Gastrocnemius medialis (tissue), 4 donors: ENCODE measurements at regions not wholly inside any gene's neighbourhood (a gene's known extent, or its start where the extent isn't known, plus 50 kb on each side); places are given as distances from the start of the nearest gene placed in this dataset.

Experiments
- ATAC-seq, 2 donors: fragments of 150-250 bp; one replicate each; pipeline ENCODE4 v1.9.1; 2016
- DNase-seq, 2 donors: peaks; one replicate each; pipeline ENCODE4 v3.0.0-alpha.2; 2019
- H3K27ac ChIP-seq, 4 donors: fragments of 200-600 bp; sonication (generic); 1 replicate in 1 of 4; 2 replicates in 3 of 4; pipeline ENCODE4 v1.5.1; 2016 to 2018; ENCODE audit warnings: mild to moderate bottlenecking in 2 of 4, moderate library complexity in 1 of 4
- H3K27me3 ChIP-seq, 3 donors: fragments of 200-600 bp; sonication (generic) in 2 of 3; 1 replicate in 1 of 3; 2 replicates in 2 of 3; pipeline versions ENCODE4 v1.5.1 to v1.6.0; 2016 to 2019; ENCODE audit warnings: mild to moderate bottlenecking in 1 of 3, moderate library complexity in 1 of 3
- H3K36me3 ChIP-seq, 2 donors: fragments of 200-600 bp; sonication (generic) in 1 of 2; one replicate each; pipeline ENCODE4 v1.5.1; 2017 to 2018
- H3K4me1 ChIP-seq, 2 donors: fragments of 200-600 bp; sonication (generic) in 1 of 2; one replicate each; pipeline ENCODE4 v1.5.1; 2016 to 2017; ENCODE audit warnings: mild to moderate bottlenecking in 2 of 2
- H3K4me3 ChIP-seq, 4 donors: fragments of 200-600 bp; sonication (generic) in 3 of 4; 1 replicate in 1 of 4; 2 replicates in 3 of 4; pipeline ENCODE4 v1.5.1; 2016 to 2019; ENCODE audit warnings: mild to moderate bottlenecking in 2 of 4
- H3K9me3 ChIP-seq, 3 donors: fragments of 200-600 bp; sonication (generic) in 2 of 3; 1 replicate in 1 of 3; 2 replicates in 2 of 3; pipeline ENCODE4 v1.5.1; 2016 to 2019
- POLR2A ChIP-seq, 2 donors: fragments of 450-650 bp; IDR thresholded peaks; one replicate each; pipeline ENCODE4 v1.6.1; 2017; ENCODE audit warnings: antibody characterized with exemption in 2 of 2, mild to moderate bottlenecking in 2 of 2, moderate library complexity in 2 of 2
- in situ Hi-C, 4 donors: fragments of 200-750 bp; cut with MboI; loops; one replicate each; pipeline versions ENCODE4 v1.15.0 to v1.8.0; 2017; ENCODE audit warnings: low sequenced_read_pairs in 4 of 4
- intact Hi-C: fragments of 100-400 bp; cut with DNase I; formaldehyde crosslinking; loops from one replicate; pipeline ENCODE4 v1.15.1; 2023; ENCODE audit warnings: low total_unique reads
- TF ChIP-seq, protein P1 (sequence below), 5 experiments: fragments of 450-650 bp in 3 of 5; fragments of 200-600 bp in 2 of 5; sonication (generic) in 2 of 5; IDR thresholded peaks in 4 of 5; conservative IDR thresholded peaks in 1 of 5; 1 replicate in 4 of 5; 2 replicates in 1 of 5; pipeline ENCODE4 v1.5.1; 2016 to 2019; ENCODE audit warnings: antibody characterized with exemption in 5 of 5, mild to moderate bottlenecking in 3 of 5, moderate library complexity in 3 of 5

DNA sequence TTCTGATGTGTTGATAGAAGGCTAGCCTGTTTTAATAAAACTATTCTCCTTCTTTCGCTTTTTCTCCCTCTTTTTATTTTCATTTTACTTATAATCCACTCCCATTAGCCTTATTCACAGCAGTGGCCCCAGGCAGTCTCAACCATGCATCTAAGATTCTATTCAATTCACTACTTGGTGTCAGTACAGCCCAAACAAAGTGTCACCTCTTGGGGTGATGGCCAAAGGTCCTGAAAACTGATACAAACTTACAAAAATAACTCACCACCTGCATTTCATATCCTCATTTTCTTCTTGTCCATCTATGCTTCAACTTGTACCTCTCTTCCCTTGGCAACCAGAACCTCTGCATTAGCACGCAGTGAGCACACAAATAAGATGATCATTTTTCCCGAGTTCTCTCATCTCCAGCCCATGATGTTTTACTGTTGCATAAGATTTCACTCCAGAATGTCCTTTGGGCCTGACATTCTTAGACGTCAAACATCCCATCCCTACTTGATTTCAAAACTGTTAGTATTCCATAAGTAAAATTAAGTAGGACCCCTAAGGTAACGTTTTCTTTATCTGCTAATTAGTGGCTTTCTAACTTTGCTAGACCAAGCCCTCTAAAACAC lies 559.3 kb upstream of the TNP1 start:
- Histone ChIP-seq H3K27me3 (no peaks in the 10 kb centered on the region), H3K9me3 (no peaks in the 10 kb centered on the region), H3K4me1 (peaks cover 4 to 5% of the 10 kb centered on the region in 2 donors), H3K27ac (no peak overlapping the region), H3K4me3 (no peak overlapping the region), H3K36me3 (no peaks in the 10 kb centered on the region)
- DNase-seq, result no peak
- intact Hi-C loops (no loop called here), in situ Hi-C loops (no loop called here)
- TF ChIP-seq POLR2A (IDR thresholded peaks at IDR 0.05), result no peak
- TF ChIP-seq, protein P1, sequence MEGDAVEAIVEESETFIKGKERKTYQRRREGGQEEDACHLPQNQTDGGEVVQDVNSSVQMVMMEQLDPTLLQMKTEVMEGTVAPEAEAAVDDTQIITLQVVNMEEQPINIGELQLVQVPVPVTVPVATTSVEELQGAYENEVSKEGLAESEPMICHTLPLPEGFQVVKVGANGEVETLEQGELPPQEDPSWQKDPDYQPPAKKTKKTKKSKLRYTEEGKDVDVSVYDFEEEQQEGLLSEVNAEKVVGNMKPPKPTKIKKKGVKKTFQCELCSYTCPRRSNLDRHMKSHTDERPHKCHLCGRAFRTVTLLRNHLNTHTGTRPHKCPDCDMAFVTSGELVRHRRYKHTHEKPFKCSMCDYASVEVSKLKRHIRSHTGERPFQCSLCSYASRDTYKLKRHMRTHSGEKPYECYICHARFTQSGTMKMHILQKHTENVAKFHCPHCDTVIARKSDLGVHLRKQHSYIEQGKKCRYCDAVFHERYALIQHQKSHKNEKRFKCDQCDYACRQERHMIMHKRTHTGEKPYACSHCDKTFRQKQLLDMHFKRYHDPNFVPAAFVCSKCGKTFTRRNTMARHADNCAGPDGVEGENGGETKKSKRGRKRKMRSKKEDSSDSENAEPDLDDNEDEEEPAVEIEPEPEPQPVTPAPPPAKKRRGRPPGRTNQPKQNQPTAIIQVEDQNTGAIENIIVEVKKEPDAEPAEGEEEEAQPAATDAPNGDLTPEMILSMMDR (IDR thresholded peaks at IDR 0.05 in 4 of 5, conservative IDR thresholded peaks at IDR 0.05 in 1 of 5), result no peak
- no peak for ATAC-seq

DNA sequence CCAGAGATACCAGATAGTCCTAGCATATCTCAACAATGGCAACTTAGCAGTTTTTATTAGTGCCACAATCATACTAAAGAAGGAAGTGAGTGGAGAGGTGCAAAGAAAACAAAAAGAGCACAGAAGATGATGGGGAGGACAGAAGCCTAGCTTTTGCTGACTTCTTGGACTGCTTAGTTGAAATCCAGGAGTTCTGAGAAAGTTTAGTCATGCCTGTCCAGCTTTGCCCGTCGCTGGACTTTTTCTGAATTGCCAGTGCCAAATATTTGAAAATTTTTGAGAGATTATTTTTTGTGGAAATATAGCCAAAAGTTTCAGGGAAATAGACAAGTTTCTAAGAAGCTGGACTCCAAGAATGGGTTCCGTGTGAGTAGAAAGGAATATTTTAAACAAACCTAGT lies 558.7 kb upstream of the TNP1 start:
- intact Hi-C loops (no loop called here), in situ Hi-C loops (no loop called here)
- Histone ChIP-seq H3K27me3 (no peaks in the 10 kb centered on the region), H3K4me1 (peaks cover 4 to 5% of the 10 kb centered on the region in 2 donors), H3K36me3 (no peaks in the 10 kb centered on the region), H3K9me3 (no peaks in the 10 kb centered on the region), H3K27ac (no peak overlapping the region), H3K4me3 (no peak overlapping the region)
- DNase-seq (no peak), ATAC-seq (no peak)
- TF ChIP-seq POLR2A (IDR thresholded peaks at IDR 0.05), result no peak
- TF ChIP-seq, protein P1 (IDR thresholded peaks at IDR 0.05 in 4 of 5, conservative IDR thresholded peaks at IDR 0.05 in 1 of 5), result no peak

DNA sequence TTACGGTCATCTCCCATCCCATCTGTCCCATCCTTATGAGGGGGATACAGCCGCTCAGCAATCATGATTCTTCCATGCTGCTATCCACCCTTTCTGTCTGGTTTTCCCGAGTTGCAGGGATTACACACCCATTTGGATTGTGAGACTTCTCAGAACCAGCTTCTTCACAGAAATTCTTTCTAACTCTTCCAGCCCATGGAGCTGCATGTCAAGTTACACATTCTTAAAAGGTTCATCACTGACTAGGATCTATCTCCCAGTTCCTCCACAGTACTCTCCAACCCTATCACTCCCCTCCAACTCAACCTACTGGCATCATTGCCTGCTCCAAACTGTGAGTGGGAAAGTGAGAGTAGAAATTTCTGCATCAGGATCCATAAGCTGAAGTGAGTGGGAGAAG lies 558.2 kb upstream of the TNP1 start:
- H3K4me1 ChIP-seq, result peaks cover 4 to 5% of the 10 kb centered on the region in 2 donors
- H3K9me3 ChIP-seq, result no peaks in the 10 kb centered on the region
- H3K4me3 ChIP-seq, result no peak overlapping the region
- no peak for ATAC-seq
- no peaks in the 10 kb centered on the region for H3K36me3 ChIP-seq
- TF ChIP-seq POLR2A (IDR thresholded peaks at IDR 0.05), result no peak
- TF ChIP-seq, protein P1 (IDR thresholded peaks at IDR 0.05 in 4 of 5, conservative IDR thresholded peaks at IDR 0.05 in 1 of 5), result no peak
- in situ Hi-C loops (no loop called here), intact Hi-C loops (no loop called here)
- DNase-seq, result no peak
- no peaks in the 10 kb centered on the region for H3K27me3 ChIP-seq
- H3K27ac ChIP-seq, result no peak overlapping the region

DNA sequence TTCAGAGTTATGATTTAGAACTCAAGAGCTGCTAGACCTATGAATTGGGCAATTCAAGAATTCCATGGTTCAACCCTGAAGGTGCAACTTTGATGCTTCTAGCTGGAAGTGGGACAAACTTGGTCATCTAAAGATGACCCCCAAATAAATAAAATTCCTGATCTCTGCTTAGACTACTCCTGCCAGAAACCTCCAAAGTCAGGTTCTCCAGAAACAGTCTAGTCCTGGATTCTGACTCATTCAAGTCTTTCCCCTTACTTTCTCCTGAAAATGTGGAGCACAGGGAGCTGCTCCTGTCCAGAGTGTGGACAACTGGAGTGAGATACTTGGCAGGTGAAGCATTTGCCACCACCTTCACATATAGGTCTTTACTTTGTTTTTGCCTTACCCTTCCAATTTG lies 557.7 kb upstream of the TNP1 start:
- H3K9me3 ChIP-seq, result no peaks in the 10 kb centered on the region
- H3K4me1 ChIP-seq, result peaks cover 4 to 5% of the 10 kb centered on the region in 2 donors
- H3K27me3 ChIP-seq, result no peaks in the 10 kb centered on the region
- H3K27ac ChIP-seq, result no peak overlapping the region
- no peak for DNase-seq
- intact Hi-C loops, result no loop called here
- H3K4me3 ChIP-seq, result no peak overlapping the region
- in situ Hi-C loops, result no loop called here
- no peaks in the 10 kb centered on the region for H3K36me3 ChIP-seq
- ATAC-seq, result no peak
- TF ChIP-seq, protein P1 (IDR thresholded peaks at IDR 0.05 in 4 of 5, conservative IDR thresholded peaks at IDR 0.05 in 1 of 5), result no peak
- TF ChIP-seq POLR2A (IDR thresholded peaks at IDR 0.05), result no peak

- Histone ChIP-seq H3K4me3 (no peak overlapping the region), H3K36me3 (no peaks in the 10 kb centered on the region), H3K27me3 (no peaks in the 10 kb centered on the region), H3K9me3 (no peaks in the 10 kb centered on the region), H3K4me1 (peaks cover 5 to 13% of the 10 kb centered on the region in 2 donors), H3K27ac (no peak overlapping the region)
- in situ Hi-C loops (no loop called here), intact Hi-C loops (no loop called here)
- TF ChIP-seq, protein P1 (IDR thresholded peaks at IDR 0.05 in 4 of 5, conservative IDR thresholded peaks at IDR 0.05 in 1 of 5), result no peak
- TF ChIP-seq POLR2A (IDR thresholded peaks at IDR 0.05), result no peak
- no peak for DNase-seq
- no peak for ATAC-seq
Observed at GRCh38 chr2:217415316-217415715, 555.5 kb upstream of the TNP1 start.
